MCF 10A (cell line): ENCODE measurements at regions not wholly inside any gene's neighbourhood (a gene's known extent, or its start where the extent isn't known, plus 50 kb on each side); places are given as distances from the start of the nearest gene placed in this dataset.

Source experiments
- BruUV-seq: library from RNA; stranded (reverse); fragments of 400-500 nt; replicated peaks from 2 replicates; lab custom pipeline; 2021; lab: Mats Ljungman, UMichigan
- CTCF ChIA-PET: fragments of 300-600 bp; sonication (Branson Sonifier 250); formaldehyde crosslinking; extraction: SDS; loops from one replicate; lab custom pipeline; 2021; ENCODE audit warnings: antibody characterized with exemption, inconsistent platforms; lab: Yijun Ruan, JAX
- POLR2A ChIA-PET: fragments of 300-600, 350-650 bp; sonication (Branson Sonifier 250); formaldehyde crosslinking; extraction: SDS; loops from one replicate; lab custom pipeline; 2020; ENCODE audit warnings: antibody characterized with exemption, inconsistent platforms; lab: Yijun Ruan, JAX
- DNase-seq: peaks from one replicate; pipeline ENCODE4 v3.0.0-alpha.2; 2018; ENCODE audit not compliant: unreplicated experiment
- H3K27ac Mint-ChIP-seq: one replicate; pipeline ENCODE4 v1.8.0; 2022; ENCODE audit warnings: mild to moderate bottlenecking, low read depth, mixed read lengths; ENCODE audit not compliant: unreplicated experiment
- H3K27me3 Mint-ChIP-seq: one replicate; pipeline ENCODE4 v1.8.0; 2022; ENCODE audit warnings: mixed read lengths; ENCODE audit not compliant: insufficient read depth, unreplicated experiment
- H3K36me3 Mint-ChIP-seq: one replicate; pipeline ENCODE4 v1.8.0; 2022; ENCODE audit warnings: mild to moderate bottlenecking, moderate library complexity, mixed read lengths; ENCODE audit not compliant: insufficient read depth, unreplicated experiment
- H3K4me1 Mint-ChIP-seq: one replicate; pipeline ENCODE4 v1.8.0; 2022; ENCODE audit warnings: mixed read lengths; ENCODE audit not compliant: insufficient read depth, unreplicated experiment
- H3K4me3 Mint-ChIP-seq: one replicate; pipeline ENCODE4 v1.8.0; 2022; ENCODE audit warnings: mild to moderate bottlenecking, moderate library complexity, mixed read lengths; ENCODE audit not compliant: unreplicated experiment
- H3K9me3 Mint-ChIP-seq: one replicate; pipeline ENCODE4 v1.8.0; 2022; ENCODE audit warnings: mixed read lengths; ENCODE audit not compliant: unreplicated experiment
- intact Hi-C: fragments of 100-400 bp; cut with micrococcal nuclease; formaldehyde crosslinking; loops from 2 replicates; pipeline ENCODE4 v1.14.1; 2022
- TF ChIP-seq, protein P1 (sequence below): fragments of 200-600 bp; IDR thresholded peaks from one replicate; pipeline ENCODE4 v1.8.0; 2022; ENCODE audit warnings: antibody characterized with exemption, mild to moderate bottlenecking; ENCODE audit not compliant: unreplicated experiment

DNA sequence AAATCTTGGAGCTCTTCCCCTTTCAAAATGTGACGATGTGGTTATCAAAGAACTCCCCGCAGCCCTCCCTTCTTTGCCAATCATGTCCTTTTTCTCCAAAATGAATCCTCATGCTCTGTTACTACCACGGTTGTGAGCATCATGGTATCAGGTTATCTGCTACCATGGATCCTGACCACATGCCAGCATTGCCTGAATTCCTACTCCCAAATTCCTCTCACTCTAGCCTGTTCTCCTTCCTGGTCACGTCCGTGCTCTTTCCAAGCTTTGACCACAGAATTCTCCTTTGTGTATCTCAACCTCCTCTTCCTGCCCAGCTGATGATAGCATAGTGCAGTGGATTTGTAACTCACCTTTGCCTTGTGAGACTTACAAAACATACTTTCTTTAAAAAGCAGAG lies 59.5 kb upstream of the FBXL7 start:
- TF ChIP-seq, protein P1, sequence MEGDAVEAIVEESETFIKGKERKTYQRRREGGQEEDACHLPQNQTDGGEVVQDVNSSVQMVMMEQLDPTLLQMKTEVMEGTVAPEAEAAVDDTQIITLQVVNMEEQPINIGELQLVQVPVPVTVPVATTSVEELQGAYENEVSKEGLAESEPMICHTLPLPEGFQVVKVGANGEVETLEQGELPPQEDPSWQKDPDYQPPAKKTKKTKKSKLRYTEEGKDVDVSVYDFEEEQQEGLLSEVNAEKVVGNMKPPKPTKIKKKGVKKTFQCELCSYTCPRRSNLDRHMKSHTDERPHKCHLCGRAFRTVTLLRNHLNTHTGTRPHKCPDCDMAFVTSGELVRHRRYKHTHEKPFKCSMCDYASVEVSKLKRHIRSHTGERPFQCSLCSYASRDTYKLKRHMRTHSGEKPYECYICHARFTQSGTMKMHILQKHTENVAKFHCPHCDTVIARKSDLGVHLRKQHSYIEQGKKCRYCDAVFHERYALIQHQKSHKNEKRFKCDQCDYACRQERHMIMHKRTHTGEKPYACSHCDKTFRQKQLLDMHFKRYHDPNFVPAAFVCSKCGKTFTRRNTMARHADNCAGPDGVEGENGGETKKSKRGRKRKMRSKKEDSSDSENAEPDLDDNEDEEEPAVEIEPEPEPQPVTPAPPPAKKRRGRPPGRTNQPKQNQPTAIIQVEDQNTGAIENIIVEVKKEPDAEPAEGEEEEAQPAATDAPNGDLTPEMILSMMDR, result no peak
- H3K27ac Mint-ChIP-seq, result no peak overlapping the region
- H3K36me3 Mint-ChIP-seq, result no peaks in the 10 kb centered on the region
- ChIA-PET CTCF (no interaction called here), POLR2A (no interaction called here)
- H3K4me1 Mint-ChIP-seq, result peaks cover 6% of the 10 kb centered on the region
- no peak for DNase-seq
- peaks cover 78% of the 10 kb centered on the region for H3K27me3 Mint-ChIP-seq
- no peaks in the 10 kb centered on the region for H3K9me3 Mint-ChIP-seq
- BruUV-seq, result no TSS peak
- no peak overlapping the region for H3K4me3 Mint-ChIP-seq
- intact Hi-C loops, result no loop called here

DNA sequence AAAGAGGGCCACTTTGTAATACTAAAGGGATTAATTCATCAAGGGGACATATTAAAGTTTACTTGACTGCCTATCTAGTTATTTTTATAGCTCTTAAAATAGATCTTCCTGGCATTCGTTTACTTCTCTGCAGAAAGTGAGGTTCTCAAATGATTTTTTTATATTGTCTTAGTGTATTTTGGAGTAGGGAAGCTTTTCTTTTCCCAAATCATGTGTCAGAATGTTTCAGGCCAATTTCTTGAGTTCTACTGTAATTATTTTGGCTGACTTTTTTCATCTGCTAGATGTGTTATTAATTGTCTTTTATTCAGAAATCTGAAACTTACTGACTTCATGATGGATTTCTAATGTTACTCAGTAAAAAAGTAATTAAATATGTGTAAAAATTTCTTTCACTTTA lies 60.2 kb upstream of the FBXL7 start:
- intact Hi-C loops, result no loop called here
- H3K27ac Mint-ChIP-seq, result no peak overlapping the region
- H3K4me1 Mint-ChIP-seq, result peaks cover 6% of the 10 kb centered on the region
- no peak overlapping the region for H3K4me3 Mint-ChIP-seq
- CTCF ChIA-PET, result interaction anchor here (0.6 kb wide), 1 partner anchor 126 kb away, joined by 3 read pairs; no protein-coding TSS in a partner anchor
- no TSS peak for BruUV-seq
- POLR2A ChIA-PET, result no interaction called here
- DNase-seq, result no peak
- peaks cover 72% of the 10 kb centered on the region for H3K27me3 Mint-ChIP-seq
- H3K9me3 Mint-ChIP-seq, result no peaks in the 10 kb centered on the region
- TF ChIP-seq, protein P1, result no peak
- no peaks in the 10 kb centered on the region for H3K36me3 Mint-ChIP-seq

DNA sequence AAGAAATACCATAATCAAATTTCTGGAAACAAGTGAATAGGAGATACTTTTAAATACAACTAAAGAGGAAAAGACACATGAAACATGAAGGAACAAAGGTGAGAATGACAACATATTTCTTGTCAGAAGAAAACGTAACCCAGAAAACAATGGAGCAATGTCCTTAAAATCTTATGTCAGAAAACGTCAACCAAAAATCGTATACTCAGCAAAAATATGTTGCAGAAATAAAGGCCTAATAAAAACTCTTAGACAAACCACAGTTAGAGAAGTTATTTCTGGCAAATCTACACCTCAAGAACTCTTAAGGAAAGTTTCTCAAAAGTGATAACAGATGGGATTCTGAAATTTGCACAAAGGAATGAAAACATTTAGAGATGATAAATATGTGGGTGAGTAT lies 66.3 kb upstream of the FBXL7 start:
- ChIA-PET CTCF (no interaction called here), POLR2A (no interaction called here)
- no TSS peak for BruUV-seq
- H3K9me3 Mint-ChIP-seq, result peaks cover 7% of the 10 kb centered on the region
- intact Hi-C loops, result no loop called here
- TF ChIP-seq, protein P1, result no peak
- H3K4me3 Mint-ChIP-seq, result no peak overlapping the region
- H3K4me1 Mint-ChIP-seq, result no peaks in the 10 kb centered on the region
- no peaks in the 10 kb centered on the region for H3K36me3 Mint-ChIP-seq
- peaks cover 53% of the 10 kb centered on the region for H3K27me3 Mint-ChIP-seq
- H3K27ac Mint-ChIP-seq, result no peak overlapping the region
- DNase-seq, result no peak

DNA sequence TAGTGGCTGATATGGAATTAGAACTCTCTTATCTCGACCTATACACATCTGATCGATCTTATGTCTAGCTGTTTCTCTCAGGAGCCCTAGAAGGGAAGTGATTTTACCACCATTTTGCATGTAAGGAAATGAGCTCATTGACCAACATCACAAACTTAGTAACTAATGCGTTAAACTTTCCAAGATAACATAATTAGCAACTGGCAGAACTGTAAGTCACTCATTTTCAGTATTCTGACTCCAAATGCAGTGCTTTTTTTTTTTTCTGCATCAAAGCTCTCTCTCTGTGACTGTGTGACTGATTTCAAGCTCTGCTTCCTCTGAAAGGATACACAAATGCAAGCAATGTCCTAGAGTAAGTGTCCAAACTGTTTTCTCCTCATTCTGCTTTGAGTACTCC lies 68.1 kb upstream of the FBXL7 start:
- no peaks in the 10 kb centered on the region for H3K4me1 Mint-ChIP-seq
- no peak overlapping the region for H3K4me3 Mint-ChIP-seq
- peaks cover 52% of the 10 kb centered on the region for H3K27me3 Mint-ChIP-seq
- no TSS peak for BruUV-seq
- H3K36me3 Mint-ChIP-seq, result no peaks in the 10 kb centered on the region
- intact Hi-C loops, result no loop called here
- H3K9me3 Mint-ChIP-seq, result peaks cover 7% of the 10 kb centered on the region
- DNase-seq, result no peak
- POLR2A ChIA-PET, result interaction anchor here (0.5 kb wide), 1 partner anchor 586 kb away, joined by 3 read pairs; no protein-coding TSS in a partner anchor
- no peak overlapping the region for H3K27ac Mint-ChIP-seq
- CTCF ChIA-PET, result interaction anchor here (0.5 to 0.7 kb wide), 3 partner anchors 61 to 592 kb away, joined by 3 to 4 read pairs (median 3); no protein-coding TSS in a partner anchor
- TF ChIP-seq, protein P1, result no peak
